GM23248 (cell line): ENCODE measurements at regions not wholly inside any gene's neighbourhood (a gene's known extent, or its start where the extent isn't known, plus 50 kb on each side); places are given as distances from the start of the nearest gene placed in this dataset.

Experiments used
- DNase-seq: peaks from one replicate; pipeline ENCODE4 v3.0.0-alpha.2; 2015
- H2AFZ ChIP-seq: fragments of 200-600 bp; sonication (generic); 2 replicates; pipeline ENCODE4 v1.6.1; 2016; ENCODE audit warnings: antibody characterized with exemption
- H3F3A ChIP-seq: fragments of 200-600 bp; sonication (generic); 2 replicates; pipeline ENCODE4 v1.6.1; 2016; ENCODE audit warnings: mild to moderate bottlenecking, antibody characterized with exemption, mixed run types; ENCODE audit not compliant: insufficient read depth
- H3K27ac ChIP-seq: fragments of 200-600 bp; sonication (generic); 2 replicates; pipeline ENCODE4 v1.5.1; 2016; ENCODE audit warnings: mild to moderate bottlenecking
- H3K27me3 ChIP-seq: fragments of 200-600 bp; sonication (generic); replicated peaks from 2 replicates; pipeline ENCODE4 v1.6.1; 2016; ENCODE audit warnings: mild to moderate bottlenecking; ENCODE audit not compliant: insufficient read depth
- H3K36me3 ChIP-seq: fragments of 200-600 bp; sonication (generic); 2 replicates; pipeline ENCODE4 v1.6.1; 2016; ENCODE audit warnings: low read depth, mild to moderate bottlenecking
- H3K4me1 ChIP-seq: fragments of 200-600 bp; sonication (generic); 2 replicates; pipeline ENCODE4 v1.6.1; 2016; ENCODE audit warnings: mild to moderate bottlenecking; ENCODE audit not compliant: insufficient read depth
- H3K4me2 ChIP-seq: fragments of 200-600 bp; sonication (generic); one replicate; pipeline ENCODE4 v1.6.1; 2016; ENCODE audit warnings: mild to moderate bottlenecking; ENCODE audit not compliant: unreplicated experiment
- H3K4me3 ChIP-seq: fragments of 200-600 bp; sonication (generic); 2 replicates; pipeline ENCODE4 v1.5.1; 2016; ENCODE audit warnings: mild to moderate bottlenecking
- H3K79me2 ChIP-seq: fragments of 200-600 bp; sonication (generic); 2 replicates; pipeline ENCODE4 v1.6.1; 2016; ENCODE audit warnings: mild to moderate bottlenecking; ENCODE audit not compliant: insufficient read depth
- H3K9ac ChIP-seq: fragments of 200-600 bp; sonication (generic); 2 replicates; pipeline ENCODE4 v1.6.1; 2016; ENCODE audit warnings: mild to moderate bottlenecking
- H3K9me2 ChIP-seq: fragments of 200-600 bp; sonication (generic); 2 replicates; pipeline ENCODE4 v1.6.1; 2016; ENCODE audit warnings: mixed run types, mild to moderate bottlenecking, moderate library complexity; ENCODE audit not compliant: insufficient read depth
- H3K9me3 ChIP-seq: fragments of 200-600 bp; sonication (generic); one replicate; pipeline ENCODE4 v1.6.1; 2017; ENCODE audit warnings: low read depth
- H4K20me1 ChIP-seq: fragments of 200-600 bp; sonication (generic); 2 replicates; pipeline ENCODE4 v1.6.0; 2016; ENCODE audit not compliant: insufficient read depth
- EZH2 ChIP-seq: fragments of 200-600 bp; sonication (generic); IDR thresholded peaks from 2 replicates; pipeline ENCODE4 v1.6.1; 2018; ENCODE audit warnings: antibody characterized with exemption, mild to moderate bottlenecking; ENCODE audit not compliant: insufficient read depth, poor library complexity, severe bottlenecking
- EZH2phosphoT487 ChIP-seq: fragments of 200-600 bp; sonication (generic); IDR thresholded peaks from 2 replicates; pipeline ENCODE4 v1.6.1; 2018; ENCODE audit warnings: antibody characterized with exemption, moderate library complexity, mild to moderate bottlenecking, low read depth; ENCODE audit not compliant: insufficient read depth
- WGBS, 2 experiments: methylation state at CpG; one replicate each; pipeline ENCODE4 v1.1.6; 2015 to 2017; ENCODE audit warnings: low lambda C conversion rate in 2 of 2, low coverage in 1 of 2; ENCODE audit errors: missing lambda C conversion rate in 2 of 2; 5-methylcytosine and 5-hydroxymethylcytosine counted together
- in situ Hi-C: fragments of 300-500 bp; cut with MboI; formaldehyde crosslinking; loops from 2 replicates; pipeline ENCODE4 v1.15.0; 2020

DNA sequence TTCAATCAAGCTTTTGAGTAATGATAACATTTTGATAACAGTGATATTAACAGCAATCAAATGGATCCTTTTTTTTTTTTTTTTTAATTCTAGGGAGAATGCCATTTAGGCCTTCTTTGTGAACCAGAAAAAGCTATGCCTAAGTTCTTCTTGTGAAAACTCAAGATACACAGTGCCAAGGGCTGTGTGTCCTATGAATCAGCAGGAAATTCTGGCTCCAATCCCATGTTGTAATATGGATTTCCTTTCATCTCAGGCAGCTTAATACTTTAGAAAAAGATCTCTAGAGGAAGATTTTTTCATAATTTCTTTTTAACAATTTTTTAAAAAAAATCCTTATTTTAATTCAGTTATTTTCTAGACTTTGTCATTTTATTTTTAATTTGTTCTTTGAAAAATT lies 96.1 kb downstream of the NUDT12 start:
- H3K79me2 ChIP-seq, result no peaks in the 10 kb centered on the region
- TF ChIP-seq EZH2, result no peak
- no peak for TF ChIP-seq EZH2phosphoT487
- H3F3A ChIP-seq, result peaks cover 23% of the 10 kb centered on the region; the same call in 1 of the 2 replicates
- H3K9me3 ChIP-seq, result no peaks in the 10 kb centered on the region
- H4K20me1 ChIP-seq, result no peaks in the 10 kb centered on the region
- H2AFZ ChIP-seq, result no peak overlapping the region
- H3K9me2 ChIP-seq, result no peaks in the 10 kb centered on the region; the same call in 1 of the 2 replicates
- DNase-seq, result peak; percentile 56
- in situ Hi-C loops, result no loop called here
- no peak overlapping the region for H3K27ac ChIP-seq
- H3K4me3 ChIP-seq, result no peak overlapping the region
- H3K9ac ChIP-seq, result no peak overlapping the region
- no peaks in the 10 kb centered on the region for H3K36me3 ChIP-seq
- no peaks in the 10 kb centered on the region for H3K27me3 ChIP-seq
- H3K4me1 ChIP-seq, result peaks cover 56% of the 10 kb centered on the region
- H3K4me2 ChIP-seq, result peak overlapping the region; percentile 8

DNA sequence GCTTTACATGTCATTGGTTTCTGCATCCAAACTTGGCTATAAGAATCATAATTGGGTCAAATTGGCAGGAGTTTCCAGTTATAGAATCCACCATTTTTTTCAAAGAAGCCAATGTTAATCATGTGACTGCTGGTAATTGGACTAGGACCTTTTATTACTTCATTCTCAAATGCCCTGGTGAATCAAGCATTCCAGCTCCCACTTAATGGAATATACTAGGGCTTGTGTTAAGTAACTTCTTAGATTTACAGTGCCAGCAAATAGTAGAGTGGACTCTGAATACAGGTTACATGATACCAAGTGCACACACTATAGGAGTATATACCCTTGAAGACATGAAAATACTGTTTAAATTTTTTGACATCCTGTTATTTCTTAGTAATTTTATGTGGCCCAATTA lies 96.7 kb downstream of the NUDT12 start:
- in situ Hi-C loops, result no loop called here
- Histone ChIP-seq H3K79me2 (no peaks in the 10 kb centered on the region), H4K20me1 (no peaks in the 10 kb centered on the region), H3K36me3 (no peaks in the 10 kb centered on the region), H3K9ac (no peak overlapping the region), H2AFZ (no peak overlapping the region), H3K27me3 (no peaks in the 10 kb centered on the region), H3K9me3 (no peaks in the 10 kb centered on the region), H3K4me1 (peaks cover 62% of the 10 kb centered on the region), H3K4me2 (no peak overlapping the region), H3K4me3 (no peak overlapping the region), H3F3A (peaks cover 25% of the 10 kb centered on the region; the same call in 1 of the 2 replicates), H3K27ac (no peak overlapping the region), H3K9me2 (no peaks in the 10 kb centered on the region; the same call in 1 of the 2 replicates)
- peak; percentile 35 for DNase-seq
- TF ChIP-seq EZH2 (no peak), EZH2phosphoT487 (no peak)

DNA sequence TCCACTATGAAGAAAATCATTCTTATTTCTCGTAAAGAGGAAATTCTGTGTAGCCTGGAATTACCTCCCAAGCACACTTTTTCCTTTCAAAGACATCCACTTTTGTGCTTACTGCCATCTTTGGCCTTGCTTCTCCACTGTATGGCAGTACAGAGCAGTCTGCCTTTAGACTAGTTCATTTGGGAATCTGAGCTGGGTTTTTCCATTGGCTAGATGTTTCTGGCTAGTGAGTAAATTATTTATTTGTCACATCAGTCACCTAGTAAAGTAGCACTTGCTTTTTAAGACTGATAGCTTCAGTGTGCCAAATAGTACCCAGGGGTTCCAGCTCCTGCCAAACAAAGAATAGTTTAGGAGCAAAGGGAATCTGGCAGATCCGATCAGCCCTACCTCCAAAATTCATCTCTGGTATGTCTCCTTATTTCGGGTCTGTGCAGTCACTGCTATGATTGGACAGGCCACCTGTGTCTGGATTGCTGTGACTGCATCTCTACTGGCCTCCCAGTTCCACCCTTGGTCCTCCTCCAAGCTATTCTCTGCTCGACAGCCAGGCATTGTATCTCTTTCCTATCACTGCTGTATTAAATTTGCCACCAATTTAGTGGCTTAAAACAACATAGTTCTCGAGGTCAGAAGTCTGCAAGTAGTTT lies 97.6 kb downstream of the NUDT12 start:
- TF ChIP-seq EZH2 (no peak), EZH2phosphoT487 (no peak)
- DNase-seq, result no peak
- Histone ChIP-seq H2AFZ (no peak overlapping the region), H3K79me2 (no peaks in the 10 kb centered on the region), H3K9me2 (no peaks in the 10 kb centered on the region; the same call in 1 of the 2 replicates), H3K4me1 (peaks cover 61% of the 10 kb centered on the region), H3K27me3 (no peaks in the 10 kb centered on the region), H3K9ac (no peak overlapping the region), H3K4me2 (no peak overlapping the region), H3F3A (peaks cover 25% of the 10 kb centered on the region; the same call in 1 of the 2 replicates), H3K36me3 (no peaks in the 10 kb centered on the region), H3K4me3 (no peak overlapping the region), H4K20me1 (no peaks in the 10 kb centered on the region), H3K27ac (no peak overlapping the region), H3K9me3 (no peaks in the 10 kb centered on the region)
- in situ Hi-C loops, result no loop called here
- WGBS, 2 experiments, result 71 to 82% methylated on average over 5 of the region's 5 CpGs

DNA sequence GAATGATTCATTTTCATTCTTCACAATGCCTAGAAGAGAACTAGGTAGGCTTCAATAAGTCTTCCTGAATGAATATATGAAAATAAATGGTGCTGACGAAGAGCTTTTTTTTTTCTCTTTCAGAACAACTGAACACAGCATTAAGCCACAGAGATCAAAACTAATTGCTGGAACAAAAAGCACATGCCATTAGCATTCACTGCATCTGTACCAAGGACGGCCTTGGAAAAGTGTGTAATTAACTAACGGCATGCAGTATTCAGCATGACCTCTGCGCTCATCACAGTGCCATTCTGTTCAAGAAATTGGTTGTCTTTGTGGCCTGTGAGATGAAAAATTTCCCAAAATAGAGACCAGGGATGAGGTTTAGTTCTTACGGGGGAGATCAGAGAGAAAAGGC lies 99.3 kb downstream of the NUDT12 start:
- Histone ChIP-seq H3K4me1 (peaks cover 44% of the 10 kb centered on the region), H3K9ac (no peak overlapping the region), H3K4me2 (no peak overlapping the region), H4K20me1 (no peaks in the 10 kb centered on the region), H3K36me3 (no peaks in the 10 kb centered on the region), H3K27me3 (no peaks in the 10 kb centered on the region), H3K9me3 (no peaks in the 10 kb centered on the region), H3K79me2 (no peaks in the 10 kb centered on the region), H2AFZ (no peak overlapping the region), H3K9me2 (no peaks in the 10 kb centered on the region; the same call in 1 of the 2 replicates), H3F3A (peaks cover 14% of the 10 kb centered on the region; the same call in 1 of the 2 replicates), H3K27ac (no peak overlapping the region), H3K4me3 (no peak overlapping the region)
- TF ChIP-seq EZH2, result no peak
- no peak for TF ChIP-seq EZH2phosphoT487
- WGBS, 2 experiments, result 89 to 93% methylated on average over 5 of the region's 5 CpGs
- DNase-seq, result no peak
- in situ Hi-C loops, result no loop called here
